H1 (cell line): ENCODE measurements at regions not wholly inside any gene's neighbourhood (a gene's known extent, or its start where the extent isn't known, plus 50 kb on each side); places are given as distances from the start of the nearest gene placed in this dataset.
A peak's percentile ranks its signal among the peaks of the same experiment; 100 is the strongest.

ENCODE experiments used
- CTCF ChIA-PET: fragments of 300-600 bp; sonication (Branson Sonifier 250); formaldehyde crosslinking; loops from one replicate; lab custom pipeline; 2021; ENCODE audit not compliant: partially characterized antibody; lab: Charles Lee
- POLR2A ChIA-PET: fragments of 300-600 bp; sonication (Branson Sonifier 250); formaldehyde crosslinking; loops from one replicate; lab custom pipeline; 2021; ENCODE audit warnings: inconsistent platforms; ENCODE audit not compliant: partially characterized antibody; lab: Charles Lee
- DNase-seq, 2 experiments: peaks; one replicate each; pipeline versions ENCODE4 v3.0.0 to v3.0.0-alpha.2; 2010 to 2022; ENCODE audit warnings: low spot score in 2 of 2, low read depth in 1 of 2, mixed read lengths in 1 of 2
- FAIRE-seq: peaks from 2 replicates; lab custom pipeline; 2011; peaks lifted over from hg19 to GRCh38; lab: Jason Lieb, UNC
- H2AFZ ChIP-seq: 2 replicates; pipeline ENCODE4 v1.8.1; 2012; ENCODE audit warnings: low read length, inconsistent platforms
- H2AK5ac ChIP-seq: 2 replicates; pipeline ENCODE4 v1.6.1; 2013; ENCODE audit warnings: low read depth, low read length
- H2BK120ac ChIP-seq: replicated peaks from 2 replicates; pipeline ENCODE3; 2013; ENCODE audit warnings: low read depth, low read length, inconsistent platforms
- H2BK12ac ChIP-seq: 2 replicates; pipeline ENCODE4 v1.6.1; 2013; ENCODE audit warnings: low read depth, low read length
- H2BK15ac ChIP-seq: 2 replicates; pipeline ENCODE4 v1.6.1; 2013; ENCODE audit warnings: low read length
- H2BK20ac ChIP-seq: 2 replicates; pipeline ENCODE4 v1.6.1; 2013; ENCODE audit warnings: low read length
- H2BK5ac ChIP-seq: 2 replicates; pipeline ENCODE4 v1.6.1; 2013; ENCODE audit warnings: low read depth, low read length
- H3K14ac ChIP-seq: 2 replicates; pipeline ENCODE4 v1.6.1; 2013; ENCODE audit warnings: inconsistent platforms; ENCODE audit not compliant: insufficient read length
- H3K18ac ChIP-seq: 2 replicates; pipeline ENCODE4 v1.6.1; 2013; ENCODE audit warnings: low read length; ENCODE audit errors: extremely low read depth
- H3K23ac ChIP-seq: 2 replicates; pipeline ENCODE4 v1.6.1; 2013; ENCODE audit warnings: inconsistent platforms; ENCODE audit not compliant: insufficient read length
- H3K23me2 ChIP-seq: 2 replicates; pipeline ENCODE4 v1.6.1; 2013; ENCODE audit warnings: low read depth, low read length
- H3K27ac ChIP-seq: 2 replicates; pipeline ENCODE4 v1.6.1; 2011; ENCODE audit warnings: low read depth, low read length, inconsistent platforms
- H3K27me3 ChIP-seq, 4 experiments: replicated peaks in 1 of 4; 1 replicate in 1 of 4; 2 replicates in 3 of 4; pipeline versions ENCODE4 v1.6.1 to v1.8.1; 2011 to 2013; ENCODE audit warnings: low read length in 3 of 4, mild to moderate bottlenecking in 3 of 4, inconsistent platforms in 2 of 4, mixed read lengths in 2 of 4, moderate library complexity in 1 of 4; ENCODE audit not compliant: control insufficient read depth in 3 of 4, insufficient read depth in 3 of 4; ENCODE audit errors: extremely low read depth in 1 of 4
- H3K36me3 ChIP-seq, 4 experiments: 2 replicates each; pipeline versions ENCODE4 v1.6.1 to v1.8.1; 2011 to 2013; ENCODE audit warnings: mild to moderate bottlenecking in 4 of 4, low read length in 3 of 4, moderate library complexity in 2 of 4, control low read depth in 1 of 4, inconsistent platforms in 1 of 4; ENCODE audit not compliant: insufficient read depth in 4 of 4, control insufficient read depth in 2 of 4
- H3K4ac ChIP-seq: replicated peaks from 2 replicates; pipeline ENCODE3; 2013; ENCODE audit warnings: low read length, low read depth, mixed read lengths, inconsistent platforms; ENCODE audit not compliant: insufficient read length
- H3K4me1 ChIP-seq, 4 experiments: replicated peaks in 1 of 4; 1 replicate in 1 of 4; 2 replicates in 3 of 4; pipeline versions ENCODE4 v1.6.1 to v1.8.1; 2011 to 2013; ENCODE audit warnings: low read length in 3 of 4, inconsistent platforms in 2 of 4, mixed read lengths in 1 of 4; ENCODE audit not compliant: insufficient read depth in 4 of 4, control insufficient read depth in 3 of 4
- H3K4me2 ChIP-seq, 2 experiments: 2 replicates each; pipeline versions ENCODE4 v1.6.1 to v1.8.1; 2011 to 2013; ENCODE audit warnings: low read depth in 2 of 2, low read length in 2 of 2, control low read depth in 1 of 2, inconsistent platforms in 1 of 2, mild to moderate bottlenecking in 1 of 2; ENCODE audit not compliant: insufficient read depth in 1 of 2
- H3K4me3 ChIP-seq, 4 experiments: fragments of 200-600, 300-600 bp in 1 of 4; sonication (generic), shearing (Covaris generic), sonication (Bioruptor Twin) in 1 of 4; 2 replicates each; pipeline versions ENCODE4 v1.5.1 to v1.8.1; 2011 to 2016; ENCODE audit warnings: low read length in 4 of 4, low read depth in 3 of 4, control low read depth in 2 of 4, inconsistent platforms in 2 of 4, mild to moderate bottlenecking in 2 of 4, mixed read lengths in 1 of 4, moderate library complexity in 1 of 4; ENCODE audit not compliant: insufficient read depth in 2 of 4; ENCODE audit errors: extremely low read depth in 1 of 4
- H3K56ac ChIP-seq: replicated peaks from 2 replicates; pipeline ENCODE3; 2013; ENCODE audit warnings: low read depth, mild to moderate bottlenecking, mixed read lengths, low read length, inconsistent platforms; ENCODE audit not compliant: insufficient read length
- H3K79me1 ChIP-seq: 2 replicates; pipeline ENCODE4 v1.6.1; 2013; ENCODE audit warnings: low read depth, low read length, control low read depth
- H3K79me2 ChIP-seq, 2 experiments: 2 replicates each; pipeline versions ENCODE4 v1.6.1 to v1.8.1; 2012 to 2013; ENCODE audit warnings: low read length in 2 of 2, mild to moderate bottlenecking in 2 of 2, inconsistent platforms in 1 of 2; ENCODE audit not compliant: insufficient read depth in 2 of 2, control insufficient read depth in 1 of 2
- H3K9ac ChIP-seq, 4 experiments: replicated peaks in 1 of 4; 1 replicate in 1 of 4; 2 replicates in 3 of 4; pipeline versions ENCODE4 v1.6.1 to v1.8.1; 2011 to 2013; ENCODE audit warnings: low read depth in 3 of 4, low read length in 3 of 4, control low read depth in 2 of 4, mild to moderate bottlenecking in 2 of 4, moderate library complexity in 2 of 4, inconsistent platforms in 1 of 4; ENCODE audit errors: extremely low read depth in 1 of 4
- H3K9me3 ChIP-seq, 2 experiments: 2 replicates each; pipeline versions ENCODE4 v1.6.1 to v1.8.1; 2012 to 2013; ENCODE audit warnings: mild to moderate bottlenecking in 2 of 2, moderate library complexity in 2 of 2, control low read depth in 1 of 2, inconsistent platforms in 1 of 2, low read depth in 1 of 2, low read length in 1 of 2, mixed read lengths in 1 of 2; ENCODE audit not compliant: insufficient read depth in 2 of 2
- H4K20me1 ChIP-seq, 2 experiments: replicated peaks in 1 of 2; 2 replicates each; pipeline versions ENCODE3 to v1.8.1; 2011 to 2013; ENCODE audit warnings: inconsistent platforms in 2 of 2, low read length in 2 of 2, mild to moderate bottlenecking in 1 of 2; ENCODE audit not compliant: insufficient read depth in 2 of 2, control insufficient read depth in 1 of 2
- H4K5ac ChIP-seq: 2 replicates; pipeline ENCODE4 v1.6.1; 2013; ENCODE audit warnings: low read length, low read depth, mixed read lengths, inconsistent platforms; ENCODE audit not compliant: insufficient read length
- H4K8ac ChIP-seq: 2 replicates; pipeline ENCODE4 v1.8.0; 2013; ENCODE audit warnings: mild to moderate bottlenecking, moderate library complexity, low read length, inconsistent platforms; ENCODE audit not compliant: insufficient read depth; ENCODE audit errors: extremely low read depth
- H4K91ac ChIP-seq: replicated peaks from 2 replicates; pipeline ENCODE3; 2013; ENCODE audit warnings: low read length, mixed read lengths, inconsistent platforms; ENCODE audit not compliant: insufficient read length
- BRCA1 ChIP-seq: IDR thresholded peaks from 2 replicates; pipeline ENCODE4 v1.6.1; 2012; ENCODE audit warnings: low read depth, low read length, improper control_type of control experiment
- CBX8 ChIP-seq: fragments of 300-800, 300-1000 bp; sonication (generic); IDR thresholded peaks from 2 replicates; pipeline ENCODE4 v1.7.1; 2016; ENCODE audit warnings: low read depth, low read length, borderline replicate concordance
- CEBPB ChIP-seq: IDR thresholded peaks from 2 replicates; pipeline ENCODE4 v1.6.1; 2012; ENCODE audit warnings: low read depth, low read length
- CREB1 ChIP-seq: IDR thresholded peaks from 2 replicates; pipeline ENCODE4 v1.6.1; 2012; ENCODE audit warnings: inconsistent platforms
- FOSL1 ChIP-seq: IDR thresholded peaks from 2 replicates; pipeline ENCODE4 v1.6.1; 2011; ENCODE audit warnings: mild to moderate bottlenecking, low read depth, low read length, moderate library complexity; ENCODE audit not compliant: insufficient read depth
- GTF2F1 ChIP-seq: IDR thresholded peaks from 2 replicates; pipeline ENCODE4 v1.6.1; 2012; ENCODE audit warnings: low read depth, low read length, improper control_type of control experiment, borderline replicate concordance
- POLR2A ChIP-seq, 2 experiments: IDR thresholded peaks; 1 replicate in 1 of 2; 2 replicates in 1 of 2; pipeline ENCODE4 v1.6.1; 2011; ENCODE audit warnings: low read depth in 2 of 2, low read length in 2 of 2, mild to moderate bottlenecking in 2 of 2; ENCODE audit errors: control extremely low read depth in 1 of 2
- RNF2 ChIP-seq: fragments of 200-900, 300-1000 bp; sonication (generic); IDR thresholded peaks from 2 replicates; pipeline ENCODE4 v1.7.1; 2016; ENCODE audit warnings: borderline replicate concordance, low read depth, mild to moderate bottlenecking, antibody characterized with exemption, low read length; ENCODE audit not compliant: poor library complexity, severe bottlenecking; ENCODE audit errors: missing control alignments
- SAP30 ChIP-seq: fragments of 300-600 bp; sonication (generic); IDR thresholded peaks from 2 replicates; pipeline ENCODE4 v1.7.1; 2012; ENCODE audit warnings: low read length, moderate library complexity, mild to moderate bottlenecking, inconsistent platforms; ENCODE audit not compliant: insufficient read depth, insufficient replicate concordance
- TEAD4 ChIP-seq: IDR thresholded peaks from 2 replicates; pipeline ENCODE4 v1.6.1; 2012; ENCODE audit warnings: low read depth, low read length, inconsistent platforms, mixed read lengths
- ZNF274 ChIP-seq: IDR thresholded peaks from 2 replicates; pipeline ENCODE4 v1.7.0; 2012; ENCODE audit warnings: low read length, borderline replicate concordance; ENCODE audit errors: extremely low read depth
- WGBS, 2 experiments: shearing (Covaris generic) in 1 of 2; methylation state at CpG; one replicate each; pipeline versions ENCODE4 v1.1.6 to v1.1.7; 2013 to 2015; ENCODE audit warnings: low lambda C conversion rate in 2 of 2, mixed read lengths in 2 of 2, inconsistent platforms in 1 of 2, low coverage in 1 of 2, missing lambda C conversion rate in 1 of 2; ENCODE audit not compliant: insufficient replicate concordance in 2 of 2, insufficient coverage in 1 of 2, insufficient read length in 1 of 2; ENCODE audit errors: extremely low coverage in 1 of 2, missing lambda C conversion rate in 1 of 2; 5-methylcytosine and 5-hydroxymethylcytosine counted together

- no peaks in the 10 kb centered on the region for H3K79me2 ChIP-seq
- H2BK15ac ChIP-seq, result 0 out of 2 replicates have a peak overlapping the region, but pooled peaks have one; percentile 19
- WGBS, 2 experiments, result 71% methylated on average over 8 of the region's 12 CpGs; no CpG with 5 or more reads in 1 of the 2 experiments
- H3K14ac ChIP-seq, result no peak overlapping the region
- H3K9me3 ChIP-seq, result no peaks in the 10 kb centered on the region
- no peak overlapping the region for H2AFZ ChIP-seq
- no peaks in the 10 kb centered on the region for H4K20me1 ChIP-seq
- peak overlapping the region; percentile 77; the same call in 1 of the 2 replicates for H2BK5ac ChIP-seq
- H3K9ac ChIP-seq, result no peak overlapping the region
- H3K4me1 ChIP-seq, result peaks cover 7 to 31% (median 20%) of the 10 kb centered on the region in 4 experiments
- H4K91ac ChIP-seq, result peak overlapping the region; percentile 13
- CTCF ChIA-PET, result interaction anchor here (0.8 to 2.5 kb wide), 8 partner anchors 11 to 335 kb away, joined by 3 to 7 read pairs (median 3); no protein-coding TSS in a partner anchor
- H3K18ac ChIP-seq, result peak overlapping the region; percentile 39
- H4K8ac ChIP-seq, result no peak overlapping the region
- H3K27ac ChIP-seq, result no peak overlapping the region
- FAIRE-seq (no peak), DNase-seq (no peak)
- H2BK20ac ChIP-seq, result peak overlapping the region; percentile 51; the same call in 1 of the 2 replicates
- no peaks in the 10 kb centered on the region for H3K79me1 ChIP-seq
- 0 out of 2 replicates have a peak overlapping the region, but pooled peaks have one; percentile 76 for H2BK12ac ChIP-seq
- H2AK5ac ChIP-seq, result no peak overlapping the region
- H3K36me3 ChIP-seq, result no peaks in the 10 kb centered on the region
- no peak overlapping the region for H3K4ac ChIP-seq
- H3K4me2 ChIP-seq, result peak overlapping the region in 1 of 2 experiments; percentile 49; a peak in 2 of 4 replicates
- H4K5ac ChIP-seq, result no peak overlapping the region
- H3K4me3 ChIP-seq, result no peak overlapping the region
- no peak overlapping the region for H3K56ac ChIP-seq
- no peaks in the 10 kb centered on the region; a peak in 1 of 7 replicates for H3K27me3 ChIP-seq
- H3K23me2 ChIP-seq, result no peaks in the 10 kb centered on the region; the same call in 1 of the 2 replicates
- POLR2A ChIA-PET, result interaction anchor here (0.6 to 1.2 kb wide), 2 partner anchors 9 to 346 kb away, joined by 3 read pairs; no protein-coding TSS in a partner anchor
- H2BK120ac ChIP-seq, result peak overlapping the region; percentile 30
- H3K23ac ChIP-seq, result no peak overlapping the region
- TF ChIP-seq TEAD4, result no peak
- TF ChIP-seq CBX8, result no peak
- no peak for TF ChIP-seq CEBPB
- TF ChIP-seq POLR2A (IDR thresholded peaks at IDR 0.05; ENCODE audit: control extremely low read depth in 1 of 2, low read depth in 2 of 2, low read length in 2 of 2), result no peak
- no peak for TF ChIP-seq RNF2
- TF ChIP-seq CREB1, result no peak
- no peak for TF ChIP-seq ZNF274
- TF ChIP-seq SAP30, result no peak
- TF ChIP-seq GTF2F1, result no peak
- TF ChIP-seq FOSL1, result no peak
- TF ChIP-seq BRCA1, result no peak
These were observed 259.2 kb downstream of the CBLN1 start for GRCh38 chr16:49022351-49022963.
